Breast epithelium (tissue), 4 donors: ENCODE measurements at regions not wholly inside any gene's neighbourhood (a gene's known extent, or its start where the extent isn't known, plus 50 kb on each side); places are given as distances from the start of the nearest gene placed in this dataset.

ENCODE experiments used
- DNase-seq, 2 donors: peaks; one replicate each; pipeline ENCODE4 v3.0.0-alpha.2; 2019; ENCODE audit warnings: low spot score in 2 of 2
- H3K27ac ChIP-seq, 2 donors: fragments of 200-600 bp; sonication (generic) in 1 of 2; one replicate each; pipeline ENCODE4 v1.5.1; 2016 to 2019; ENCODE audit warnings: mild to moderate bottlenecking in 1 of 2
- H3K27me3 ChIP-seq, 2 donors: fragments of 200-600 bp; sonication (generic) in 1 of 2; one replicate each; pipeline versions ENCODE4 v1.5.1 to v1.6.0; 2017 to 2019; ENCODE audit warnings: control low read depth in 1 of 2, mild to moderate bottlenecking in 1 of 2
- H3K36me3 ChIP-seq: fragments of 200-600 bp; one replicate; pipeline ENCODE4 v1.5.1; 2019
- H3K4me1 ChIP-seq, 2 donors: fragments of 200-600 bp; sonication (generic); one replicate each; pipeline ENCODE4 v1.5.1; 2016 to 2019; ENCODE audit warnings: control low read depth in 1 of 2
- H3K4me3 ChIP-seq, 3 donors: fragments of 200-600 bp; sonication (generic); 1 replicate in 2 of 3; 2 replicates in 1 of 3; pipeline ENCODE4 v1.5.1; 2016 to 2019; ENCODE audit warnings: mild to moderate bottlenecking in 3 of 3, moderate library complexity in 2 of 3
- H3K9me3 ChIP-seq, 2 donors: fragments of 200-600 bp; sonication (generic) in 1 of 2; one replicate each; pipeline ENCODE4 v1.5.1; 2016 to 2019; ENCODE audit warnings: control low read depth in 1 of 2
- CTCF ChIP-seq, 3 donors: fragments of 450-650 bp; IDR thresholded peaks; one replicate each; pipeline ENCODE4 v1.5.1; 2016 to 2017; ENCODE audit warnings: antibody characterized with exemption in 3 of 3, mild to moderate bottlenecking in 3 of 3, moderate library complexity in 3 of 3
- POLR2A ChIP-seq: fragments of 450-650 bp; IDR thresholded peaks from one replicate; pipeline ENCODE4 v1.6.1; 2016; ENCODE audit warnings: antibody characterized with exemption, mild to moderate bottlenecking, moderate library complexity
- POLR2AphosphoS5 ChIP-seq, 3 donors: sonication (generic); formaldehyde crosslinking; IDR thresholded peaks; one replicate each; pipeline ENCODE4 v1.6.1; 2017; ENCODE audit warnings: antibody characterized with exemption in 3 of 3
- intact Hi-C: fragments of 100-400 bp; cut with DNase I; formaldehyde crosslinking; loops from one replicate; pipeline ENCODE4 v1.15.1; 2023; ENCODE audit warnings: low total_unique reads

GRCh38 chr9:81489046-81489445 lies 200.3 kb downstream of the TLE1 start:
- H3K27me3 ChIP-seq = no peaks in the 10 kb centered on the region
- no peak overlapping the region for H3K4me3 ChIP-seq
- no peaks in the 10 kb centered on the region for H3K4me1 ChIP-seq
- H3K36me3 ChIP-seq = no peaks in the 10 kb centered on the region
- no peaks in the 10 kb centered on the region for H3K9me3 ChIP-seq
- DNase-seq = no peak
- intact Hi-C loops = no loop called here
- H3K27ac ChIP-seq = no peak overlapping the region
- no peak for TF ChIP-seq POLR2A
- no peak for TF ChIP-seq POLR2AphosphoS5 (IDR thresholded peaks at IDR 0.05)
- no peak for TF ChIP-seq CTCF (IDR thresholded peaks at IDR 0.05)

GRCh38 chr9:81480828-81481604 lies 208.3 kb downstream of the TLE1 start:
- H3K36me3 ChIP-seq = no peaks in the 10 kb centered on the region
- no peak for DNase-seq
- no peaks in the 10 kb centered on the region for H3K4me1 ChIP-seq
- intact Hi-C loops = no loop called here
- no peak for TF ChIP-seq POLR2AphosphoS5 (IDR thresholded peaks at IDR 0.05)
- no peak for TF ChIP-seq POLR2A
- TF ChIP-seq CTCF (IDR thresholded peaks at IDR 0.05) = no peak
- H3K9me3 ChIP-seq = no peaks in the 10 kb centered on the region
- H3K27me3 ChIP-seq = no peaks in the 10 kb centered on the region
- no peak overlapping the region for H3K4me3 ChIP-seq
- no peak overlapping the region for H3K27ac ChIP-seq

- no peak for DNase-seq
- H3K27ac ChIP-seq = no peak overlapping the region
- no peaks in the 10 kb centered on the region for H3K27me3 ChIP-seq
- H3K4me3 ChIP-seq = no peak overlapping the region
- TF ChIP-seq CTCF (IDR thresholded peaks at IDR 0.05) = no peak
- no peak for TF ChIP-seq POLR2A
- TF ChIP-seq POLR2AphosphoS5 (IDR thresholded peaks at IDR 0.05) = no peak
- H3K9me3 ChIP-seq = no peaks in the 10 kb centered on the region
- intact Hi-C loops = no loop called here
- H3K36me3 ChIP-seq = no peaks in the 10 kb centered on the region
- H3K4me1 ChIP-seq = no peaks in the 10 kb centered on the region
Observed at GRCh38 chr9:81479573-81479972, 209.8 kb downstream of the TLE1 start.

- no peaks in the 10 kb centered on the region for H3K4me1 ChIP-seq
- no peak overlapping the region for H3K4me3 ChIP-seq
- intact Hi-C loops = no loop called here
- no peaks in the 10 kb centered on the region for H3K27me3 ChIP-seq
- no peaks in the 10 kb centered on the region for H3K9me3 ChIP-seq
- no peaks in the 10 kb centered on the region for H3K36me3 ChIP-seq
- TF ChIP-seq CTCF (IDR thresholded peaks at IDR 0.05) = no peak
- H3K27ac ChIP-seq = no peak overlapping the region
- no peak for DNase-seq
Observed at GRCh38 chr9:81477669-81478068, 211.7 kb downstream of the TLE1 start.

GRCh38 chr9:81476813-81477490 lies 212.4 kb downstream of the TLE1 start:
- intact Hi-C loops = no loop called here
- no peak for TF ChIP-seq POLR2AphosphoS5 (IDR thresholded peaks at IDR 0.05)
- TF ChIP-seq POLR2A = no peak
- no peak for TF ChIP-seq CTCF (IDR thresholded peaks at IDR 0.05)

More at GRCh38 chr9:81476813-81477490, 212.4 kb downstream of the TLE1 start:
- no peak overlapping the region for H3K27ac ChIP-seq
- no peaks in the 10 kb centered on the region for H3K9me3 ChIP-seq
- DNase-seq = no peak
- no peaks in the 10 kb centered on the region for H3K4me1 ChIP-seq
- H3K4me3 ChIP-seq = no peak overlapping the region
- no peaks in the 10 kb centered on the region for H3K36me3 ChIP-seq
- H3K27me3 ChIP-seq = no peaks in the 10 kb centered on the region
